GM21717 (cell line): ENCODE measurements at regions not wholly inside any gene's neighbourhood (a gene's known extent, or its start where the extent isn't known, plus 50 kb on each side); places are given as distances from the start of the nearest gene placed in this dataset.
"Not testable (repeated sequence)": the region's sequence is repeated elsewhere in the genome, so short reads cannot be mapped to it uniquely, and the experiment has no call there.

Experiments used
- ATAC-seq: cut with Tn5 transposase; IDR thresholded peaks from one replicate; pipeline ENCODE4 v1.9.1; 2021; ENCODE audit warnings: mild to moderate bottlenecking, moderate library complexity; ENCODE audit not compliant: unreplicated experiment

- no peak for ATAC-seq
Measured at GRCh38 chr7:46143421-46143820, 222.3 kb upstream of the IGFBP3 start.

DNA sequence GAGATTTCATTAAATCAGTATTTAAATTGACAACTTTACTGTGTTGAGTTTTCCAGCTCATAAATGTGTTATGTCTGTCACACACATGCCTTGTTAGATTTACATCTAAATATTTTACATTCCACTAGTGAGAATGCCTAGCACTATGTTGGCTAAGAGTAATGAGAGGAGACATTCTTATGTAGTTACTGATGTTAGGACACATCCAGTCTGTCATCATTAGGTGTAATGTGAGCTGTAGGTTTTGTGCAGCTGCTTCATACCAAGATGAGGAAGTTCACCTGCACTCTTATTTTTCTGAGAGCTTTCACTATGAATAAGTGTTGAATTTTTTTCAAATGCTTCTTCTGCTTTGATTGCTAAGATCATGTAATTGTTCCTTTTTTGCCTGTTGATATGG lies 218.0 kb upstream of the IGFBP3 start:
- no peak for ATAC-seq

- no peak for ATAC-seq
Measured at GRCh38 chr7:46137725-46138124, 216.7 kb upstream of the IGFBP3 start.

- ATAC-seq: no peak
Measured at GRCh38 chr7:46135557-46135956, 214.5 kb upstream of the IGFBP3 start.

- no peak for ATAC-seq
Measured at GRCh38 chr7:46134795-46135194, 213.7 kb upstream of the IGFBP3 start.

DNA sequence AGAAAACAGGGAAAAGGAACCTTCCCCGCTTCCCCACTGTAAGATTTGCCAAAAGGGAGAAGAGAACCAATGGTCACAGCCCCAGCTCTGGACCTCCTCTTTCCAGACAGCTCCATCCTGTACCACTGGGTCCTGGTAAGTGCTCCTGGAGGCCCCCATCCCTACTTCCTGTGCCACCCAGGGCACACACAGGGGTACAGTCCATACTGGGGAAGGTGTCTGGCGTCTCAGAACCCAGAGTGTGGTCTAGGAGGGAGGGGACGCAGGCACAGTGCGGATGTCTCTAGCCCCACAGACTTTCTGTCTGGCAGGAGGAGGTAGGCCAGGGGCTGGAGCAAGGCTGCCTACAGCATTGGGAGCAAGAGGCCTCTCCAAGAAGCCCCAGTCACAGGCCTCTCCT lies 213.3 kb upstream of the IGFBP3 start:
- no peak for ATAC-seq

DNA sequence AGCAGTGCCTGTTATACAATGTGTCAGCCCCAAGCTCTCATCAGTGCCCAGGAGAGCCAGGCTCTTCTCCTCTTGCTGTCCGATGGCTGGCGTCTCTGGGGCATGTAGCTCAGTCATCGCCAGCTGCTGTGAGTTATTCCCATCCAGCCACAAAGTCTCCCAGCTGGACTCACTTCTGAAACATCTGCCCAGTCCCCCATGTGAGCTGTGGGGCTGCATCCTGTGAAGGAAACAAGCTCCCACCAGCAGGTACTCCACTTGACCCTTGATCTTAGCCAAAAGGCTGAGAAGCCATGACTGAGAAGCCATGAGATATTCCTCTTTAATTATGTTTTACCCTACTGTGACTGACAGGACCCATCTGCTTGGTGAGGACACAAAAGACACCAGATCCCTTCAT lies 212.7 kb upstream of the IGFBP3 start:
- ATAC-seq: no peak

DNA sequence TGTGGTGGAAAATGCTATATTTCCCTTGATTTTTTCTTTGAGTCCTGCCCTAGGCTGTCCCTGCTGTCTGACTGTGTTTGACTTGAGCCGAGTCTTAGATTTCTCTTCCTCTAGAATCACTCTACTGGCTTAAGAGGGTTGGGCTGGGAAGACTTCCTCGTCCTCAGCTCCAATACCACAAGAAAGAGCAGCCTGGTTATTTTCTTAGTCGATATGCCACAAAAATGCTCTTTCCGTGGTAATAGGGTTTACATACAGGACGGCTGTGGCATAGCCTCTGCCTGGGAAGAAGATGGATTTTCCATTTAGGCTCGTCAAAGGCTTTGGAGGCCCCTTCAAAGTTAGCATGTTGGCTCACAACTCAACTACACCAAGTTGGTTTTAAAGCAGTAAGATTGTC lies 212.0 kb upstream of the IGFBP3 start:
- ATAC-seq: no peak

- no peak for ATAC-seq
Measured at GRCh38 chr7:46131916-46132795, 211.1 kb upstream of the IGFBP3 start.

DNA sequence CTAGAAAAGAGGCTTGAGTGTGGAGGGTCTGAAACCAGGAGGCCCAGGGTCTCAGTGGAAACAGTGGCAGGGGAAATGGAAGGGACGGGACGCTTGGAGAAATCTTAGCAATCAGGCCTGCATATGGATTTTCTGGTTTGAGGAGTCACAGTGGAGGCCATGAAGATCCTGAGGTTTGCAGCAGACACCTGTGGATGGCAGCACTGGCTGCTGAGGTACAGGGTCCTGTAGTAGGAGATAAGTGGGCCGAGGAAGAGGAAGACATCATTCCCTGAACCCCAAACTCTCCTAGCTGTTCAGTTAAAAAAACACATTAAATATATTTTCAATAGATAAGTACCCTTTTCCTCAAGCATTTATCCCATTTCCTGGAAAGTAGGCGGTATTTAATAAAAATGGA lies 208.8 kb upstream of the IGFBP3 start:
- ATAC-seq: no peak

DNA sequence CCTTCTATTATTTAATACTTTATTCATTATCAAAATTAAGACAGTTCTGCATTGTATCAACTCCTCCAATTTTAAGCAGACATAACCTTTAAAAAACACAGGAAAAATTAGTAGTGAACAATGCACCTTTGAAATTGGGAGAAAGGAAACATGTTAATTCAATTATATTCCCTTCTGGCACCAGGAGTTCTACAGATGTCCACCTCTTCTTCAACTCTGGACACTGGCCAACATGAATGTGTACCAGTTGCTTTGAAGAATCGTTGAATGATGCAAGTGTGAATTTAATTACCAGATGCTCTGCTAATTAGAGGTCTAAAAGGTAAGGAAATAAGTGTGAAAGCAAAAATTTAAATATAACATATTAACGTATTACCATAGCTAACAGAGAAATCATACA lies 206.7 kb upstream of the IGFBP3 start:
- no peak for ATAC-seq

DNA sequence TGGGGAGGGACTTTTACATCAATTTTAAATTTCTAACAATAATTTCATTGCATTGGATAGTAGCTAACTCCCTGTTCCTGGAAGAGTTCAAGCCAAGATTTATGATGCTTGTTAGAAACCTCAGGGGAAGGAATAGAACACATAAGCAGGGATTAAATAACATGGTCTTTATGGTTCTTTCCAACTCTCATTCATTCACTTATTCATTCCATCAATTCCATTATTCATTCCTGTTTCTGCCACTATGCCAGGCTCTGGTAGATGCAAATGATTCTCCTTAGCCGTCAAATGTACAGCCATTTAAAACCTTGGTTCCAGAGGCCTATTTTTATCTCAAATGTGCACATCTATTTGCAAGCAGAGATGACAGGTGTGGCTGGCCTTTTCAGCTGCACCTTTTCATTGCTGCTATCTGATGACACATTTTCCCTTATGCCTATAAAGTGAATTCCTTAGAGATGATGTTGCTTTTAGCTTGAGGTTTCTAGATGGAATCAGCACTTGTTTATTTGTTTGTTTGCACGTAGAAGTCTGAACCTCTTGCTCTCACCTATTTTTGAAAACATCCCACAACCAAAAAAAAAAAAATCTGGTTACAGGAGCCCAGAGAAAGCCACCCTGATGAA lies 205.7 kb upstream of the IGFBP3 start:
- no peak for ATAC-seq

DNA sequence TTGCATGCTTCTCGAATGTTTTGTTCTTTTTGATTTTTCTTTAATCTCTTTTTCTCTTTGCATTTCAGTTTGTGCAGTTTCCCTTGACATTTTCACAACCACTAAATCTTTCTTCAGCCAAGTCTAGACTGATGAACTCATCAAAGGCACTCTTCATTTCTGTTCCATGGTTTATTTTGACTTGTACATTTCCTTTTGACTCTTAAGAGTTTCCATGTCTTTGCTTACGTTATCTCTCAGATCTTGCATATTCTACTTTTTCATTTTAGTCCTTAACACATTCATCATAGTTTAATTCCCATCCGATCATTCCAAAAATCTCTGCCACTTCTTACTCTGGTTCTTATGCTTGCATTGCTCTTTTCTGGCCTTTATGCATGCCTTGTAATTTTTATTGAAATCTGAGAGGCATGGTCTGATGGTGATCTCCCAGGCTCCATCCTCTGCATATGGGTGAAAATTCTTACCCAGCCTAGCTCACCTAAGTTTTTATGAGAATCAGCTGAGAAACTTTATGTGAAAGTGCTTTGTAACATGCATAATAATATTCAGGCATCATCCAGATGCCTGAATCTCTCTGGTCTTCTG lies 202.8 kb upstream of the IGFBP3 start:
- no peak for ATAC-seq

GRCh38 chr7:46115410-46115809 lies 194.3 kb upstream of the IGFBP3 start:
- no peak for ATAC-seq

- no peak for ATAC-seq
Measured at GRCh38 chr7:46109437-46109836, 188.4 kb upstream of the IGFBP3 start.

DNA sequence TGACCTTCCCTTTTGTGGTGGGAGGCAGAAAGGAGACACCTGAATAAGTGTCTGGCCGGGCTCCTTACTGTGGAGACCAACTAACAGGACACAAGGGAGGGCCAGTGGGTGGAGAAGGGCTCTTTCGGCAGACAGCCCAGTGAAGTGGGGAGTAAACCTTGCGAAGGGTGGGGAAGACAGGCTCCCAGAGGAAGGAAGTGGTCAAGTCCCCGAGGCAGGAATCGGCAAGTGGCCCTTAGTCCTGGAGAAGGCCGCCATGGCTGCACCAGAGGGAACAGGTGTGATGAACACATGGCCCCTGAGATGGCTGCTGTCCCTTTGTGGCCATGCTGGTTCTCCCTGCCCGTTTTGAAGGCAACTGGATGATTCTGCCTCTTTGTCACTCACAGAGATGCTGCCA lies 187.2 kb upstream of the IGFBP3 start:
- ATAC-seq: no peak

DNA sequence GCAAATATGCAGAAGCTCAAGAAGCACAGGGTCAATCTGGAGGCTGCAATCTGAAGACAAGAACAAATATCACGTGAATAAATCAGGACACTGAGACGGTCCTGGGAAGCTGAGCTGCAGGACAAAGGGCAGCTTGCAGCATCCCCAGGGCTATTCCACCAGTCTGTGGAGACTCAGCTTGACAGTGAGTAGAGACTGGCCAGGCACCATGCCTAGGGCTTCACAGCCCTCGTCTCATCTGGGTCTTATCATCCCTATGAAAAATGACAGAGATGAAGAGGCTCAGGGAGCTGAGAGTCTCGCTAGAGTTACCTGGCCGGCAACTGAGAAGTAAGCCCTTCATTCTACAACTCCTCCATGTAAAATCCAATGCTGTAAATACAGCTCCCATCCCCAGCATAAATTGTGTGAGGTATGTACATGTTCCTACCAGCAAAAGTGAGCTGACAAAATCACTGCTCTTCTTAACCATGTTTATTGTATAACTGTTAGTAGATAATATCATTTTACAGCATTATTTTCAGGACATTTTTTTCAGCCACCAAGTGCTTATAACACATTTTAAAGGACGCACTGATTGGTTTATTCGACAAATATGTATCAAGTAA lies 186.6 kb upstream of the IGFBP3 start:
- no peak for ATAC-seq

DNA sequence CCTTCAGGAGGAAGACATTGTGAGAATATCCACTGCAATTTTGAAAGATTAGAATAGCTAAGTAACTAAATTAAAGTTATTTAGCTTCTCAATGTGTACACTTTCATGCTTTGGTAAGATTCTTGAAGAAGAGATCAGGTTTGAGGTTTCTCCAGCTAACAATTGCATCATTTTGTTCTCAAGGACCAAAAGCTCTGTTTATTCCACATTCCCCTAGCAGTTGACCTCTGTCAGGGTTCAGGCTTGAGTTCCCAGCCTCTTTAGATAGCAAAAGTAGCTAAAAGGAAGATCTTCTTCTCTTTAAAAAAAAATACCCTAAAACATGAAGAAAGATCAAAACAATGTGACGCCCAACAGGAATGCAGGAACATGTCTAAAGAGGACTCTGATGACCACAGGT lies 179.4 kb upstream of the IGFBP3 start:
- ATAC-seq: no peak

DNA sequence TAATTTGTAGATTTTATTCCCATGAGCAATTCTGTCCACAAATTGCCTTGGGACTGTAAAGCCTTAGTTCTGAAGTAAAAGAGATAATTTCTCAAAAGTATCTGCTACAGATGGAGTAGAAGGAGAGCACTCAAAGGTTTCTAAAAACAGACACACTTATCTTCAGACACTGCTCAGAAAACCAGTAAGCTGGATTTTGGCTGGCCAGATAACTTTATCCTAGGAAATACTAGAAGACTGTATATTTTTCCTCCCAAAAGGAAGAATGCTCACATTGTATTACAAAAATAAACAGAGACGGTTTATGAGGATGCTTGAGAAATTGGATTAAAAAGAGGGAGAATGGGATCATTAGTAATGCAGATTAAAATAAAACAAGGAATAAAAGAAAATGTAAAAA lies 178.0 kb upstream of the IGFBP3 start:
- no peak for ATAC-seq

DNA sequence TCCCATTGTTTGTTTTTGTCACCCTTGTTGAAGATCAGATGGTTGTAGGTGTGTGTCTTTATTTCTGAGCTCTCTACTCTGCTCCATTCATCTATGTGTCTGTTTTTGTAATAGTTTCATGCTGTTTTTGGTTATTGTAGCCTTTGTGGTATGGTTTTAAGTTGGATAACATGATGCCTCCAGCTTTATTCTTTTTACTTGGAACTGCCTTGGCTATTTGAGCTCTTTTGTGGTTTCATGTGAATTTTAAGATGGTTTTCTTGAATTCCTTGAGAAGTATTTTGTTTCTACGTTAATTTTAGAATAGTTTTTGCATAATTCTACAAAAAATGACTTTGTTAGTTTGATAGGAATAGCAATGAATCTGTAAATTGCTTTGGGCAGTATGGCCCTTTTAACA lies 170.0 kb upstream of the IGFBP3 start:
- ATAC-seq: no peak

GRCh38 chr7:46089281-46089680 lies 168.2 kb upstream of the IGFBP3 start:
- ATAC-seq: no peak

DNA sequence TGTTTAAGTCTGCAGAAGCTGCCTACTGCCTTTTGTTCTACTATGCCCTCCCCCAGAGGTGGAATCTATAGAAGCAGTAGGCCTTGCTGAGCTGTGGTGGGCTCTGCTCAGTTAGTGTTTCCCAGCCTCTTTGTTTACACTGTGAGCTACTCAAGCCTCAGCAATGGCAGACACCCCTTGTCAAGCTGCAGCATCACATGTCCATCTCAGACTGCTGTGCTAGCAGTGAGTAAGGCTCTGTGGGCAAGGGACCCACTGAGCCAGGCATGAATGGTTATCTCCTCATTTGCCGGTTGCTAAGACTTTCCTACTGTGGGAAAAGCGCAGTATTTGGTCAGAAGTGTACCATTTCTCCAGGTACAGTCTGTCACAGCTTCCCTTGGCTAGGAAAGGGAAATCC lies 167.4 kb upstream of the IGFBP3 start:
- ATAC-seq: not testable (repeated sequence)
